Activated naive CD4-positive, alpha-beta T cell treated with anti-CD3 and anti-CD28 coated beads, Interleukin-2, amount 50 U/mL, for 24 hours (primary cell): ENCODE measurements at regions not wholly inside any gene's neighbourhood (a gene's known extent, or its start where the extent isn't known, plus 50 kb on each side); places are given as distances from the start of the nearest gene placed in this dataset.
"Not testable (repeated sequence)": the region's sequence is repeated elsewhere in the genome, so short reads cannot be mapped to it uniquely, and the experiment has no call there.

Experiments
- H3K27ac Mint-ChIP-seq: one replicate; pipeline ENCODE4 v1.8.0; 2021; ENCODE audit warnings: mild to moderate bottlenecking, mixed read lengths
- H3K27me3 Mint-ChIP-seq: one replicate; pipeline ENCODE4 v1.8.0; 2021; ENCODE audit warnings: mixed read lengths
- H3K36me3 Mint-ChIP-seq: one replicate; pipeline ENCODE4 v1.8.0; 2021; ENCODE audit warnings: mixed read lengths
- H3K4me1 Mint-ChIP-seq: one replicate; pipeline ENCODE4 v1.8.0; 2021; ENCODE audit warnings: mixed read lengths
- H3K4me3 Mint-ChIP-seq: one replicate; pipeline ENCODE4 v1.8.0; 2021; ENCODE audit warnings: mild to moderate bottlenecking, mixed read lengths
- H3K9me3 Mint-ChIP-seq: one replicate; pipeline ENCODE4 v1.8.0; 2021; ENCODE audit warnings: mixed read lengths

- Mint-ChIP-seq H3K27me3 (peaks cover 6% of the 10 kb centered on the region), H3K36me3 (no peaks in the 10 kb centered on the region), H3K9me3 (no peaks in the 10 kb centered on the region), H3K4me3 (no peak overlapping the region), H3K27ac (peak overlapping the region; percentile 12), H3K4me1 (peaks cover 6% of the 10 kb centered on the region)
Observed at GRCh38 chr1:204763773-204764427, 78.4 kb upstream of the LRRN2 start.

DNA sequence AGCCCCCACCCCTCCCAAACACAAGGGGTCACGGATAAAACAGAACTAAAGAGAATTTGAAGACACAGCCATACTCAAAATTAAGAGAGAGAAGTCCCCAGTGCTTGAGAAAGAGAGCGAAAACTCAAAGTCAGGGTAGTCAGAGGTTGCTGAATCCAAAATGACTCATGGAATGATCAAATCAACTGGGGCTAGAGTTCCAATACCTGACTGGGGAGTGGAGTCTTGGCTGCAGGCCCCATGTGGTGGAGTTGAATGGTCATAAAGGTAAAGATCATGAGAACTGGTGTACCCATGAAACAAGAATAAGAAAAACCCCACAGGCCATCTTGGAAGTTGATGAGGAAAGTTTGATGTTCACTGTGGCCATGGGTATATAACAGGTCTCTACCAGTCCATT, 84.5 kb upstream of the LRRN2 start:
- H3K4me1 Mint-ChIP-seq, result no peaks in the 10 kb centered on the region
- H3K36me3 Mint-ChIP-seq, result no peaks in the 10 kb centered on the region
- H3K9me3 Mint-ChIP-seq, result no peaks in the 10 kb centered on the region
- peaks cover 8% of the 10 kb centered on the region for H3K27me3 Mint-ChIP-seq
- no peak overlapping the region for H3K27ac Mint-ChIP-seq
- H3K4me3 Mint-ChIP-seq, result no peak overlapping the region

- Mint-ChIP-seq H3K27me3 (peaks cover 6% of the 10 kb centered on the region), H3K27ac (no peak overlapping the region), H3K4me1 (no peaks in the 10 kb centered on the region), H3K4me3 (no peak overlapping the region), H3K9me3 (no peaks in the 10 kb centered on the region), H3K36me3 (no peaks in the 10 kb centered on the region)
Observed at GRCh38 chr1:204771358-204771757, 85.8 kb upstream of the LRRN2 start.

GRCh38 chr1:204773246-204773645, 87.7 kb upstream of the LRRN2 start:
- peaks cover 5% of the 10 kb centered on the region for H3K27me3 Mint-ChIP-seq
- H3K4me1 Mint-ChIP-seq, result no peaks in the 10 kb centered on the region
- H3K4me3 Mint-ChIP-seq, result no peak overlapping the region
- H3K27ac Mint-ChIP-seq, result no peak overlapping the region
- H3K36me3 Mint-ChIP-seq, result no peaks in the 10 kb centered on the region
- no peaks in the 10 kb centered on the region for H3K9me3 Mint-ChIP-seq

GRCh38 chr1:204775546-204775945, 90.0 kb upstream of the LRRN2 start:
- no peaks in the 10 kb centered on the region for H3K4me1 Mint-ChIP-seq
- no peak overlapping the region for H3K27ac Mint-ChIP-seq
- H3K36me3 Mint-ChIP-seq, result no peaks in the 10 kb centered on the region
- peaks cover 2% of the 10 kb centered on the region for H3K27me3 Mint-ChIP-seq
- no peaks in the 10 kb centered on the region for H3K9me3 Mint-ChIP-seq
- H3K4me3 Mint-ChIP-seq, result no peak overlapping the region

DNA sequence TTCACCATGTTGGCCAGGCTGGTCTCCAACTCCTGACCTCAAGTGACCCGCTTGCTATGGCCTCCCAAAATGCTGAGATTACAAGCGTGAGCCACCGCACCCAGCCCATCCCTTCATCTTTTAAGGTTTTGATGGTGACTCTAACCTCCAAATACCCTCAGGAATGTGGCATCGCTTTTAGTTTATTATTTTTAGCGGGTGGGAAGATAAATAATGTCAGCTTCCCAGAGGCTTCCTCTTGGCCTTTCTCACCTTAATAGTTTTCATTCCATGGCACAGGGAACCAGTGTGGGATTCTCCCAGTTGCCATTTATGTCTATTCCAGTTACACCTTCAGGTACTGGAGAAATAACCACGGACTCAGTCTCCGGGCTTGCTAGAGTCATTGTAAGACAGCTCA, 92.1 kb upstream of the LRRN2 start:
- Mint-ChIP-seq H3K9me3 (no peaks in the 10 kb centered on the region), H3K4me3 (no peak overlapping the region), H3K4me1 (no peaks in the 10 kb centered on the region), H3K27ac (no peak overlapping the region), H3K27me3 (peaks cover 2% of the 10 kb centered on the region), H3K36me3 (no peaks in the 10 kb centered on the region)

DNA sequence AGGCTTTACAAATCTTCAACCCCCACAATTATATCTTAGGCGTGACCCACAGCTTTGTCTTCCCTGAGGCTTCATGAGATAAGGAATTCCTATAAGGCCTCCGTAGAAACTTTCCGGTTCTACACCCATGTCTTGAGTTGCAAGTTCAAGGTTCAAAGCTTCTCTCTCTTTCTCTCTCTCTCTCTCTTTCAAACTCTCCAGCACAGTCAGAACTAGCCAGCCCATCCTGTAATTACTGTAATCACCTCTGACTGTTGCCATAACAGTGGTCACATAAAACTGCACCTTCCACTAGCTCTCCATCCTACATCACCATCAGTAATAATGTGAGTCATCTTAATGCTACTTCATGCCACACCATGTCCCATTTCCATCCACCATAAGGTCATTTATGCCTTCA, 90.0 kb upstream of the NFASC start:
- Mint-ChIP-seq H3K4me1 (no peaks in the 10 kb centered on the region), H3K27me3 (no peaks in the 10 kb centered on the region), H3K27ac (no peak overlapping the region), H3K9me3 (no peaks in the 10 kb centered on the region), H3K36me3 (no peaks in the 10 kb centered on the region), H3K4me3 (no peak overlapping the region)

- Mint-ChIP-seq H3K27ac (no peak overlapping the region), H3K4me1 (no peaks in the 10 kb centered on the region), H3K27me3 (no peaks in the 10 kb centered on the region), H3K36me3 (no peaks in the 10 kb centered on the region), H3K4me3 (no peak overlapping the region), H3K9me3 (no peaks in the 10 kb centered on the region)
Observed at GRCh38 chr1:204782118-204782700, 88.5 kb upstream of the NFASC start.

- not testable (repeated sequence) for H3K9me3 Mint-ChIP-seq, H3K36me3 Mint-ChIP-seq, H3K27ac Mint-ChIP-seq, H3K4me1 Mint-ChIP-seq, H3K27me3 Mint-ChIP-seq, H3K4me3 Mint-ChIP-seq
Observed at GRCh38 chr1:204785023-204785422, 85.6 kb upstream of the NFASC start.

DNA sequence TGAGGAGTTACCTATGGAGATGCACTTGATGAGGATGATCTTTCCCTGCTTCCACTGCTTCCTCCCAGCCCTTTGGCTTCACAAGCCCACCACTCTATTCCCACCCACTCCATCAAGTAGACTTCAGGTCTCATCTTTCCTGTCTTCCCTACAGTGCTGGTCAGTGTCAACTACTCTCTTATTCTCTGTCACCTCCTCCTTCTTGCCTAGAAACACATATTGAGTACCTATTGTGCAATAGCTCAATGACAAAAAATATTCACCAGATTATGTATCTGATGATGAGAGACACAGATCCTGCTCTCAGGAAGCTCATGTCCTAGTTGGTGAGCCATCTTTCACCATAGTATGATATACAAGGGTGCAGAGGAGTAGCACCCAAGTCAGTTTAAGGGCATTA, 82.2 kb upstream of the NFASC start:
- peaks cover 18% of the 10 kb centered on the region for H3K27me3 Mint-ChIP-seq

GRCh38 chr1:204791453-204792353, 79.0 kb upstream of the NFASC start:
- Mint-ChIP-seq H3K27me3 (peaks cover 18% of the 10 kb centered on the region), H3K9me3 (no peaks in the 10 kb centered on the region), H3K27ac (no peak overlapping the region)

More for the DNA sequence above, 82.2 kb upstream of the NFASC start:
- Mint-ChIP-seq H3K27ac (no peak overlapping the region), H3K36me3 (no peaks in the 10 kb centered on the region), H3K4me3 (no peak overlapping the region), H3K9me3 (no peaks in the 10 kb centered on the region), H3K4me1 (no peaks in the 10 kb centered on the region)

DNA sequence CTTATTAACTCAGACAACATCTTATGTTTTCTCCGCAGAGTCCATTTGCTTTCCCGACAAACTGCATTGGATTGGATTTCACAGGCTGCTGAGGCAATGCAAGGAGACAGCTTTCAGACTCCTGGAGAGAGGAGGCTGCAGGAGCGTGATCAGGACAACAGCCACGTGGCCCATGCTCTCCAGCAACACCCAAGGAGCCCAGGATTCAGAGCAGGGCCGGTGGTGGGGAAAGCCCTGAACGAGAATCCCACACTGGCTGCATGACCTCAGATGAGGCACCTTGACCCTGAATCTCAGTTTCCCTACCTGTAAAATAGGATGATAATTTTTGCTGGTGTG, 78.3 kb upstream of the NFASC start:
- Mint-ChIP-seq H3K36me3 (no peaks in the 10 kb centered on the region), H3K4me1 (no peaks in the 10 kb centered on the region), H3K27ac (no peak overlapping the region), H3K9me3 (no peaks in the 10 kb centered on the region), H3K4me3 (no peak overlapping the region), H3K27me3 (peaks cover 18% of the 10 kb centered on the region)

More at GRCh38 chr1:204791453-204792353, 79.0 kb upstream of the NFASC start:
- Mint-ChIP-seq H3K4me1 (no peaks in the 10 kb centered on the region), H3K4me3 (no peak overlapping the region), H3K36me3 (no peaks in the 10 kb centered on the region)

DNA sequence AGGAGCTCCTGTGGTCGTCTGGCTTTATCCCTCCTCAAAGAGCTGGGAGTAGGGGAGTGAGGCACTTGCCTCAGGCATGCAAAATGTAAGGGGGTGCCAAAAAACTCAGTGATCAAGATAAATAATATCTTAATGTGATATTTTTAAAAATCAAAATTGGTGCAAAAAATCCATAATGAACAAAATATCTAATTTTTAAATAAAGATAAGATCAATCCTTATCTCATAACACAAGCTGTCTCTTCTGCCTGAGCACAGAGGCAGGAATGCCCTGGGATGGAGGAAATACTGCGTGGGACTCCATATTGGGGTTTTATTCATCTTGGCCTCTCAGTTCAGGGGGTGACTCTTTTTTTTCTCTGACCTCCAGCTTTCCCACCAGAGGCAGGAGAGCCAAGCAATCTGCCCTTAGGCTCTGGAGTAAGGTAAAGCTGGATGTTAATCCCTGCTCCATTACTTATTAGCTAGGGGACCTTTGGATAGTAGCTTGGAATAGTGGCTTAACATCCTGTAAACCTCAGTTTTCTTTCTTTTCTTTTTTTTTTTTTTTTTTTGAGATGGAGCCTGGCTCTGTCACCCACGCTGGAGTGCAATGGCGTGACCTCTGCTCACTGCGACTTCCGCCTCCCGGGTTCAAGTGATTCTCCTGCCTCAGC, 77.3 kb upstream of the NFASC start:
- Mint-ChIP-seq H3K4me3 (no peak overlapping the region), H3K36me3 (no peaks in the 10 kb centered on the region), H3K27ac (no peak overlapping the region), H3K27me3 (peaks cover 14% of the 10 kb centered on the region), H3K4me1 (no peaks in the 10 kb centered on the region), H3K9me3 (no peaks in the 10 kb centered on the region)

DNA sequence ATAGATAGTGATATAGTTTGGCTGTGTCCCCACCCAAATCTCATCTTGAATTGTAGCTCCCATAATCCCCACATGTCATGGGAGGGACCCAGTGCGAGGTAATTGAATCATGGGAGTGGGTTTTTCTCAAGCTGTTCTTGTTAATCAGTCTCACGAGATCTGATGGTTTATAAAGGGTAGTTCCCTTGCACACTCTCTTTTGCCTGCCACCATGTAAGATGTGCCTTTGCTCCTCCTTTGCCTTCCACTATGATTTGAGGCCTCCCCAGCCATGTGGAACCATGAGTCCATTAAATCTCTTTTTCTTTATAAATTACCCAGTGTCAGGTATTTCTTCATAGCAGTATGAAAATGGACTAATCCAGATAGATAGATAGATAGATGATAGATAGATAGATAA, 73.8 kb upstream of the NFASC start:
- not testable (repeated sequence) for H3K4me3 Mint-ChIP-seq, H3K36me3 Mint-ChIP-seq, H3K27me3 Mint-ChIP-seq, H3K27ac Mint-ChIP-seq, H3K9me3 Mint-ChIP-seq, H3K4me1 Mint-ChIP-seq

DNA sequence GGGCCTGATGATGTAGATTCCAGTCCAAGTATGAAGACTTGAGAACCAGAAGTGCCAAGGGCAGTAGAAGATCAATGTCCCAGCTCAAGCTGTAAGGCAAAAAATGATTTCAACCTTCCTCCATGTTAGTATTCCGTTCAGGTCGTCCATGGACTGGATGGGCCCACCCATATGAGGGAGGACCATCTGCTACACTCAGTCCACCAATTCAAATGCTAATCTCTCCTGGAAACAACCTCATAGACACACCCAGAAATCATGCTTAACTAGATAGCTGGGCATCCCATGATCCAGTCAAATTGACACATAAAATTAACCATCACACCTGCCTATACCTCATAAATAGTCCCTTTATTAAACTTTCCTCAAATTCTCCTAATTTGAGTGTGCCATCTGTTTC, 73.3 kb upstream of the NFASC start:
- Mint-ChIP-seq H3K36me3 (no peaks in the 10 kb centered on the region), H3K4me3 (no peak overlapping the region), H3K27me3 (no peaks in the 10 kb centered on the region), H3K27ac (no peak overlapping the region), H3K9me3 (no peaks in the 10 kb centered on the region), H3K4me1 (peaks cover 2% of the 10 kb centered on the region)

GRCh38 chr1:204799630-204800029, 71.0 kb upstream of the NFASC start:
- H3K4me3 Mint-ChIP-seq, result no peak overlapping the region
- no peaks in the 10 kb centered on the region for H3K9me3 Mint-ChIP-seq
- H3K27me3 Mint-ChIP-seq, result no peaks in the 10 kb centered on the region
- H3K27ac Mint-ChIP-seq, result no peak overlapping the region
- peaks cover 14% of the 10 kb centered on the region for H3K4me1 Mint-ChIP-seq
- H3K36me3 Mint-ChIP-seq, result no peaks in the 10 kb centered on the region
